ENCODE measurements at regions not wholly inside any gene's neighbourhood (a gene's known extent, or its start where the extent isn't known, plus 50 kb on each side); places are given as distances from the start of the nearest gene placed in this dataset.
"Not testable (repeated sequence)": the region's sequence is repeated elsewhere in the genome, so short reads cannot be mapped to it uniquely, and the experiment has no call there.

DNA sequence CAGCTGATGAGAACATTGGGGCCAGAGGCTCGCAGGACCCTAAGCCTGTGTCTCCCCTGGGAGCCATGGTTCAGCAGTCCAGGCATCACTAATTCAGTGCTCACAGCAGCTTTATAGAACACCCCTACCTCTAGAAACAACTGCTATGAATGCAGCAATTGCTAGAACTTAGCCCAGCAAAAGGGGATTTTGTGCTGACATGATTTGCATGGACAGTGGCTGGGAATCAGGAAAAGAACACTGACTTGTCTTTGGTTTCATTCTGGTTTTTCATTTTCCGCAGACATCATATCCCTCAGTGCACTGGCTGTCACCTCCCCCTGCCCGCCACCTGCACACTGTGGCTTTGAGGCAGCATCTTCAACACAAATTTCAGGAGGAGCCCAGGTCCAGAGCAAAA, 3964.9 kb upstream of the TPTE start:
- DNase-seq (ENCODE audit: low spot score), result not testable (repeated sequence)

DNA sequence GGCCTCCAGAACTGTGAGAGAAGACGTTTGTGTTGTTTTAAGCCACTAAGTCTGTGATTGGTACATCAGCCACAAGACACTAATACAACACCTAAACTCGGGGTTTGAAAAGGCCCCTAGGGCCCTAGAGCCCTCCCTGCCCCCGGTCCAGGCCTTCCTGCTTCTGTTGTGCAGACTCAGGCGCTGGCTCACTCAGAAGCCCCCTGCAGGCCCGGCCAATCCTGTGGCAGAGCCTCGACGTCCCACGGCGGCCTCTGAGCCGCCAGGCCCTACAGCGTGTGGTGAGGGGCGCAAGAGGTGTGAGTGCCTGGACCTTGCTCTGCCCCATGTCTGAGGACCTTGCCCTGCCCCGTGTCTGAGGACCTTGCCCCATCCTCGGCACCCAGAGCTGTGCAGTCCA, 3964.0 kb upstream of the TPTE start:
- DNase-seq (ENCODE audit: low spot score), result not testable (repeated sequence)

DNA sequence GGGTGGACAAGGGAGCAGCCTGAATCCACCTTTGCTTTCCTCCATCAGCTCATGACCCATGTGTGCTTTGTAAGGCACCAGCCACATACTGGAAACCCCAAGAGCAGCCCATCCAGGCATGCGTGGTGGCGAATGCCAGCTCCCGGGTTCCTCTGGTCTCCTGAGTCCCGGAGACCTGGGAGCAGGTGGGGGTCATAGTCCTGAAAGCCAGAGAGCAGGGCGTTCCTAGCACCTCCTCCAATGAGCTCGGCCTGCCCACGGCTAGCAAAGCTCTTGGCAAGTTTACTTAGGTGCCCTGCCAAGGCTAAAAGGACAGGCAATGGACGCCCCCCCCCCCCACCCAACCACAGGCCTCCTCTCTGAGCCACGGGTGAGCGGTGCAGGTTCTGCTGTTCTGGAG, 3960.2 kb upstream of the TPTE start:
- DNase-seq (ENCODE audit: low spot score), result not testable (repeated sequence)

DNA sequence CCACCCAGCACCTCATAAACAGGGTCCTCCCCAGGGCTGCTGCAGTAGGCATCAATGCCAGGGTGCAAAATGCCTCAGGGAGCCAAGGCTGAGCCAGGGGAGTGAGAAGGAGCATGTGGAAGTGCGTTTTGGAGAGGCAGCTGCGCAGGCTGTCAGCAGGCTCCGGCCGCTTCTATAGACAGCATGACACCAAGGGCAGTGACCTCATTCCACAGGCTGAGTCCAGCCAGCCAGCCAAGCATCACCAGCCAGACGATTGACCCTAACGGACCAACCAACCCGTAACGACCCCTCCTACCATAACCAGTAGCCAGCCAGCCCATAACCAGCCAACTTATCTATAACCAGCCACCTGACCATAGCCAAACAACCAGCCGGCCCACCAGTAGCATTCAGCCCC, 3959.8 kb upstream of the TPTE start:
- not testable (repeated sequence) for DNase-seq (ENCODE audit: low spot score)

DNA sequence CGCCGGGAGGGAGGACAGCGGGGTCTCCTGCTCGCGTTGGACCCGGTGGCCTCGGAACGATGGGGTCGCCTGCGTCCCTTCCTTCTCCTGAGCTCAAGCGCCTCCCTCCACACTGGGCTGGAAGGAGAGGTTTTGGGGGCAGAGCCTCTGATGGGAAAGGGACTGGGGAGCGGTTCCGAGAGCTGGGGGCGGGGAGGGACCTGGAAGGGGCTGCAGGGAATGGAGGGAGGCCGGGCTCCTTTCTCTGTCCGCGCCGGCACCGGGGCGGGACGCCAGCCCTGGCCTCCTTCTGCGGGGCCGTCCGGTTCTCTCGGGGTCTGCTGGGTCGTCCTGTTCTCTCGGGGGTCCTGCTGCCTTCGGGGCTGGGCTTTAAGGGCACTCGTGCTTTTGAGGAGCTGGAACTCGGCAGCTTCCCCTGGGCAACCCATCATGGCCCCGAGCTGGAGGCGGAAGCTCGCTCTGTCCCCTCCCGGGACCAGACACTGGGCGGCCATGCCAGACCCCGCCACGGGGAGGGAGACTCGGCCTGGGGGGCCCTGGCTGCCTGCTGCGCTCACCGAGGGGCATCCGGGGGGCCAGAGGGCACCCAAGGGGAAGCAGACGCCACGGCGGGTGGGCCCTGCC, 3956.7 kb upstream of the TPTE start:
- DNase-seq (ENCODE audit: low spot score), result not testable (repeated sequence)

DNA sequence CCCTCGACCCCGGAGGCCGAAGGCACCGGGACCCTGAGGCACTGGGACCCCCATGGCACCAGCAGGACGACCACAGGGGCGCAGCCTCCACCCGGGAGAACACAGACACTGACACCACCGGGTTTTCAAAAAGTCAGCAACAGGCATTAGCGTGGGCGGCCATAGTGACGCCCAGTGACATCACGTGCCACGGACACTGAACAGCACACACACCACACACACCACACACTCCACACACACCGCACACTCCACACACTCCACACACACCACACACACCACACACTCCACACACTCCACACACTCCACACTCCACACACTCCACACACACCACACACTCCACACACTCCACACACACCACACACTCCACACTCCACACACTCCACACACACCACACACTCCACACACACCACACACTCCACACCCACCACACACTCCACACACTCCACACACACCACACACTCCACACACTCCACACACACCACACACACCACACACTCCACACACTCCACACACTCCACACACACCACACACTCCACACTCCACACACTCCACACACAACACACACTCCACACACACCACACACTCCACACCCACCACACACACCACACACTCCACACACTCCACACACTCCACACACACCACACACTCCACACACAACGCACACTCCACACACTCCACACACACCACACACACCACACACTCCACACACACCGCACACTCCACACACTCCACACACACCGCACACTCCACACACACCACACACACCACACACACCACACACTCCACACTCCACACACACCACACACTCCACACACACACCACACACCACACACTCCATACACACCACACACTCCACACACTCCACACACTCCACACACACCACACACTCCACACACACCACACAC, 3955.9 kb upstream of the TPTE start:
- DNase-seq (ENCODE audit: low spot score), result not testable (repeated sequence)

DNA sequence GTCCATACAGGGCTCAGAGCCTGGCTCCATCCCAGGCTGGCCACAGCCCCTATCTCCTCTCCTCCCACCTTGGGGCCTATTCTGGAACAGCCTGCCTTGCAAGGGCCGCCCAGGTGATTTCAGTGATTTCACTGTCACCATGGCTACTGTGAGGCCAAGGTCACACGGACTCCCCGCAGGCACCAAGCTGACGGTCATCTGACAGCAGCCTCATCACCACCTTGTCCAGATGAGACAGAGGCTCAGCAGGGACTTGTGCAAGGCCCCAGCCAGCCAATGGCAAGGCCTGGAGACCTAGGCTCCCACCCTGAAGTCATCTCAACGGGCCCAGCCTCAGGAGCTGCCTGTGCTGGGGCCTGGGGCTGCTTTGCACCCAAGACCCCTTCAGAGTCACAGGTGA, 3953.8 kb upstream of the TPTE start:
- not testable (repeated sequence) for DNase-seq (ENCODE audit: low spot score)

DNA sequence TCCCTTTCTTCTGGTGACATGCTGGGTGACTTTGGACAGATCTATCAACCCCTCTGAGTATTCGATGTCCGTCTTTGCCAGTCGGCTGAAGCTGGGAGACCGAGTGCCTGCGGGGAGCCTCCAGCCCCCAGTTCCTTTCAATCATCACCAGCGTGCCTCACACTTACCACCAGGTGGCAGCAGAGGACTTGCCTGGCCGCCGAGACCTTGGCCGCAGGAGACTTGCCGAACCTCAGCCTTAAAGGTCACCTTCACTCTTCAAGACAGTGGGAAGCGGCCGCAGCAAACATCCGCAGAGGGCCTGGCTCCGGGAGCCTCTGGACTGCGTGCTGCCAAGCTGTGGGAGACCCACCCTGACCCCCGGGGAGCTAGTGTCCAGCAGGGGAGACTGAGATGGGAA, 3952.2 kb upstream of the TPTE start:
- DNase-seq (ENCODE audit: low spot score), result not testable (repeated sequence)

DNA sequence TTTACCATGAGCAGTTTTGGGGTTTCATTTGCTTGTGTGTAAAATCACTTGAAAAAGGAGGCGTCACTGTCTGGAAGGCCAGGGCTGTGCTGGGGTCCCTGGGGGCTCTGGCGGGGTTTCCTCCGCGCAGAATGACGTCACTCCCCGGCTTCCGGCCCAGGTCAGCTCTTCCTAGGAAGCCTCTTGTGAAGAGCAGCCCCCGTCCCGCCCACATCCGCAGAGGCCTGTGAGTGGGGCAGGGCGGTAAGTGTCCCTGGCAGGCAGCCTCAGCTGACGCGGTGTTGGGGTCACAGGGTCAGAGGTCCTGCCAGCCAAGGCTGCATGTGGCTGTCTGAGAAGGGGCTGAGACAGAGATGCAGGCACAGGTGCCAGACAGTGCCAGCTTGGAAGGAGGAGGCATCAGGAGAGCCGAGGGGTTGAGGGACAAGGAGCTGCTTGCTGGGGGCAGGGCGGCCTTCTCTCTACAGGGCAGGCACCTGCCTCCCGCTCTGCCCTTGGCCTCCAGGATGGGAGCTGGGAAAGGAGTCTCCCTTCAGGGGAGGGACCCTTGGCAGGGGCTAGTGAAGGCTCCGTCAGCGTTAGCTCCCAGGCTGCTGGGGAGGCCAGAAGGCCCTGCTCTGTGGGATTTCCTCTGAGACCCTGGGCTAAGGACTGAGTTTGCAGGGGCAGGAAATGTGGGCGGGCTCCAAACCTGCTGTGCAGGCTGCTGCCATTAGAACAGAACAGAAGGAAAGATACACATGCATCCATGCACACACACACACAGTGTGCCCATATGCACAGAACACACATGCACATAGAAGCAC, 3951.6 kb upstream of the TPTE start:
- DNase-seq (ENCODE audit: low spot score), result not testable (repeated sequence)

DNA sequence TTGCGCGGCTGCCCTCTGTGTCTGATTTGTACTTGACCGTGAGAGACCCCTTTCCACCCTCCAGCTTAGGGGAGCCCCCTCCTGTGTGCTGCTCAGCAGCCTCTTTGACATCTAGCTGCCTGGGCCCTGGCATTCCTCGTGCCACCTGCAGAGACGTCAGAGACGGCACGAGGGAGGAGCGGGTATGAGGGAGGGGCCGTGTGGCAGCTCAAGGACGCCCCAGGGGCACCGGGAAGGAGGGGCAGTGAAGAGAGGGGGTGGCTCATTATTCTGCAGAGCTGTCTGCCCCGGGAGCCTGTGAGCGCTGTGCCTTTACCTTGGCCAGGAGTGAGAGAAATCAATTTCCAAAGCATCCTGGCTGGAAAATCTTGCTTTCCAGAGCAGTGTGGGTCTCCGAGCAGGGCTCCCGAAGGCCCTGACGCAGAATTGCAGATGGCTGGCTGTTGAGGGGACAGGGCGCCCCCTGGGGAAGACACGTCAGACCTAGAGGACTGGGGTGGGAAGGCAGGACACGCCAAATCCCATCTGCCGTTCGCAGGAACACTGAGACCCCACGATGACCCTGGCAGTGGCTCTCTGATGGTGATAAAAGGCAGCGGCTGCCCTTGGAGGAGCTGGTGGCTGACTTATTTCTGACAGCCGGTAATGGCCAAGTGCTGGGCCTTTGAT, 3950.5 kb upstream of the TPTE start:
- DNase-seq (ENCODE audit: low spot score), result not testable (repeated sequence)

DNA sequence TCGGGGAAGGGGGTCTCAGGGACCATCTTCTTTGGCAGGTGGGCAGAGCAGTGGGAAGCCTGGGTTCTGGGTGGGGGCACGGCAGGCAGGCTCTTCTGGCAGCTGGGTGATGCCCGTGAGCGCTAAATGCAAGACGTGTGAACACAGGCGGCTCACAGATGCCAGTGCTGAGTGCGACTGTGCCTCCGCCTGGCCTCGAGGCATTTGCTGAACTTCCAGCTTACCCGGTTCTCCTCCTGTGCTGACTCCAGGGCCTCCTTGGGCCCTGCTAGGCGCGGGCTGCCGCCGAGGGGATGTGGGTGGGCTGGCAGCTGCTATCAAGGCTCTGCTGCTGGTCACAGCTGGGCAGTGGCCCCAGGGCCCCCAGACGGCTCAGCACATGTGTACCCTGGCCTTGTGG, 3947.8 kb upstream of the TPTE start:
- not testable (repeated sequence) for DNase-seq (ENCODE audit: low spot score)

DNA sequence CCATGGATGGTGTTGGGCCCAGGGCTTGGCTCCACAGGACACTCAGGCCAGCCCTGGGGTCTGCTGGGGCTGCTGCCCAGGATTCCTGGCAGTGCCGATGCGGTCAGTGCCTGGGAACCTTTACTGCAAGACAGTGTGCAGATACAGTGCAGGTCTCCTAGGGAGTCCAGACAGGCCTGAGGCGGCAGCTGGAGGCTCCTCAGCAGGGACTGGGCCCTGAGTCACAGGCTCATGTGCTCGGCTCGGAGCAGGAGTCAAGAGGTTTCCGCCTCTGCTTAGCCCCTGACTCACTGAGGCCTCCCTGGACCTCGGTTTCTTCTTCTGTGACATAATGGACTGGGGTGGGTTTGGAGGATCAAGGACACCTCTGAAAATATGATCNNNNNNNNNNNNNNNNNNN, 3941.6 kb upstream of the TPTE start:
- not testable (repeated sequence) for DNase-seq (ENCODE audit: low spot score)

Data from putamen (tissue), 1 donor.